WERI-Rb-1 (cell line): ENCODE measurements at regions not wholly inside any gene's neighbourhood (a gene's known extent, or its start where the extent isn't known, plus 50 kb on each side); places are given as distances from the start of the nearest gene placed in this dataset.
A peak's percentile ranks its signal among the peaks of the same experiment; 100 is the strongest.

Experiments
- DNase-seq: peaks from one replicate; pipeline ENCODE4 v3.0.0-alpha.2; 2020
- H3K27ac ChIP-seq: fragments of 250-450 bp; sonication (Bioruptor Pico); 2 replicates; pipeline ENCODE4 v1.5.1; 2020; ENCODE audit warnings: mild to moderate bottlenecking, moderate library complexity
- H3K27me3 ChIP-seq: fragments of 250-450 bp; sonication (Bioruptor Pico); 2 replicates; pipeline ENCODE4 v1.5.1; 2021; ENCODE audit warnings: mild to moderate bottlenecking, low read depth, moderate library complexity; ENCODE audit not compliant: insufficient read depth, severe bottlenecking
- H3K36me3 ChIP-seq: fragments of 250-450 bp; sonication (Bioruptor Pico); 2 replicates; pipeline ENCODE4 v1.5.1; 2020; ENCODE audit warnings: mild to moderate bottlenecking, moderate library complexity
- H3K4me3 ChIP-seq: 2 replicates; pipeline ENCODE4 v1.5.1; 2011; ENCODE audit warnings: low read depth, mild to moderate bottlenecking, control low read depth, low read length
- H3K9me3 ChIP-seq: fragments of 250-450 bp; sonication (Bioruptor Pico); 2 replicates; pipeline ENCODE4 v1.5.1; 2021; ENCODE audit warnings: mild to moderate bottlenecking, moderate library complexity; ENCODE audit not compliant: severe bottlenecking
- CTCF ChIP-seq: IDR thresholded peaks from 2 replicates; pipeline ENCODE4 v1.5.1; 2011; ENCODE audit warnings: low read depth, mild to moderate bottlenecking, control low read depth, inconsistent platforms, low read length

- H3K36me3 ChIP-seq, result no peaks in the 10 kb centered on the region
- no peak for TF ChIP-seq CTCF
- no peak for DNase-seq
- no peaks in the 10 kb centered on the region for H3K27me3 ChIP-seq
- H3K27ac ChIP-seq, result no peak overlapping the region
- no peak overlapping the region for H3K4me3 ChIP-seq
- H3K9me3 ChIP-seq, result no peaks in the 10 kb centered on the region
Measured at GRCh38 chr16:85251225-85251760, 139.0 kb upstream of the CIBAR2 start.

GRCh38 chr16:85252014-85252413, 139.7 kb upstream of the CIBAR2 start:
- H3K36me3 ChIP-seq, result no peaks in the 10 kb centered on the region
- H3K27ac ChIP-seq, result no peak overlapping the region
- no peak overlapping the region for H3K4me3 ChIP-seq
- no peak for DNase-seq
- no peak for TF ChIP-seq CTCF
- H3K9me3 ChIP-seq, result no peaks in the 10 kb centered on the region
- H3K27me3 ChIP-seq, result no peaks in the 10 kb centered on the region

- TF ChIP-seq CTCF, result no peak
- Histone ChIP-seq H3K9me3 (no peaks in the 10 kb centered on the region), H3K27ac (no peak overlapping the region), H3K27me3 (no peaks in the 10 kb centered on the region), H3K4me3 (no peak overlapping the region), H3K36me3 (no peaks in the 10 kb centered on the region)
- no peak for DNase-seq
Measured at GRCh38 chr16:85252461-85252860, 140.2 kb upstream of the CIBAR2 start.

GRCh38 chr16:85253084-85253941, 141.0 kb upstream of the CIBAR2 start:
- Histone ChIP-seq H3K27ac (peak overlapping the region; percentile 46), H3K9me3 (no peaks in the 10 kb centered on the region), H3K27me3 (no peaks in the 10 kb centered on the region), H3K4me3 (no peak overlapping the region), H3K36me3 (no peaks in the 10 kb centered on the region)
- peak; percentile 90 for TF ChIP-seq CTCF
- peak; percentile 58 for DNase-seq

- H3K36me3 ChIP-seq, result no peaks in the 10 kb centered on the region
- no peaks in the 10 kb centered on the region for H3K9me3 ChIP-seq
- no peaks in the 10 kb centered on the region for H3K27me3 ChIP-seq
- no peak for TF ChIP-seq CTCF
- no peak overlapping the region for H3K4me3 ChIP-seq
- no peak overlapping the region for H3K27ac ChIP-seq
- DNase-seq, result no peak
Measured at GRCh38 chr16:85254051-85254450, 141.8 kb upstream of the CIBAR2 start.
